Uterus (tissue), 3 donors: ENCODE measurements at regions not wholly inside any gene's neighbourhood (a gene's known extent, or its start where the extent isn't known, plus 50 kb on each side); places are given as distances from the start of the nearest gene placed in this dataset.

ENCODE experiments used
- DNase-seq, 2 donors: peaks; one replicate each; pipeline ENCODE4 v3.0.0-alpha.2; 2019 to 2020
- H3K27ac ChIP-seq, 2 donors: fragments of 200-600 bp; sonication (generic); 1 replicate in 1 of 2; 2 replicates in 1 of 2; pipeline ENCODE4 v1.5.1; 2016 to 2018
- H3K27me3 ChIP-seq, 2 donors: fragments of 200-600 bp; sonication (generic); one replicate each; pipeline ENCODE4 v1.5.1; 2018 to 2019; ENCODE audit warnings: control low read depth in 1 of 2
- H3K36me3 ChIP-seq, 2 donors: fragments of 200-600 bp; sonication (generic); one replicate each; pipeline ENCODE4 v1.5.1; 2019; ENCODE audit warnings: control low read depth in 1 of 2
- H3K4me1 ChIP-seq, 2 donors: fragments of 200-600 bp; sonication (generic); one replicate each; pipeline ENCODE4 v1.5.1; 2018 to 2019; ENCODE audit warnings: control low read depth in 1 of 2
- H3K4me3 ChIP-seq, 2 donors: fragments of 200-600 bp; sonication (generic); 1 replicate in 1 of 2; 2 replicates in 1 of 2; pipeline ENCODE4 v1.5.1; 2018 to 2019; ENCODE audit warnings: mild to moderate bottlenecking in 1 of 2
- H3K9me3 ChIP-seq, 2 donors: fragments of 200-600 bp; sonication (generic); one replicate each; pipeline ENCODE4 v1.5.1; 2019; ENCODE audit warnings: control low read depth in 1 of 2
- CTCF ChIP-seq, 4 experiments: fragments of 200-600 bp in 2 of 4; fragments of 450-650 bp in 2 of 4; sonication (generic) in 2 of 4; IDR thresholded peaks; one replicate each; pipeline ENCODE4 v1.5.1; 2016 to 2019; ENCODE audit warnings: antibody characterized with exemption in 4 of 4, mild to moderate bottlenecking in 2 of 4, moderate library complexity in 1 of 4
- POLR2A ChIP-seq, 2 donors: fragments of 450-650 bp; IDR thresholded peaks; one replicate each; pipeline ENCODE4 v1.6.1; 2016; ENCODE audit warnings: antibody characterized with exemption in 2 of 2, mild to moderate bottlenecking in 1 of 2, moderate library complexity in 1 of 2
- intact Hi-C: fragments of 100-400 bp; cut with DNase I; formaldehyde crosslinking; loops from one replicate; pipeline ENCODE4 v1.15.1; 2023; ENCODE audit warnings: low total_unique reads
- donor health status: DM: yes; HTN: yes; CAD: no.

- Histone ChIP-seq H3K27me3 (no peaks in the 10 kb centered on the region), H3K36me3 (no peaks in the 10 kb centered on the region), H3K27ac (no peak overlapping the region), H3K4me3 (no peak overlapping the region), H3K9me3 (no peaks in the 10 kb centered on the region), H3K4me1 (no peaks in the 10 kb centered on the region)
- intact Hi-C loops = no loop called here
- no peak for TF ChIP-seq POLR2A (IDR thresholded peaks at IDR 0.05)
- no peak for TF ChIP-seq CTCF (IDR thresholded peaks at IDR 0.05)
- no peak for DNase-seq
Observed at GRCh38 chr2:239457586-239458445, 57.0 kb upstream of the HDAC4 start.

GRCh38 chr2:239456940-239457339 lies 56.1 kb upstream of the HDAC4 start:
- H3K27me3 ChIP-seq = no peaks in the 10 kb centered on the region
- H3K4me3 ChIP-seq = no peak overlapping the region
- TF ChIP-seq CTCF (IDR thresholded peaks at IDR 0.05) (no peak), POLR2A (IDR thresholded peaks at IDR 0.05) (no peak)
- intact Hi-C loops = no loop called here
- no peak for DNase-seq
- no peaks in the 10 kb centered on the region for H3K4me1 ChIP-seq
- H3K9me3 ChIP-seq = peaks cover 0 to 2% of the 10 kb centered on the region in 2 donors
- H3K27ac ChIP-seq = no peak overlapping the region
- no peaks in the 10 kb centered on the region for H3K36me3 ChIP-seq

DNA sequence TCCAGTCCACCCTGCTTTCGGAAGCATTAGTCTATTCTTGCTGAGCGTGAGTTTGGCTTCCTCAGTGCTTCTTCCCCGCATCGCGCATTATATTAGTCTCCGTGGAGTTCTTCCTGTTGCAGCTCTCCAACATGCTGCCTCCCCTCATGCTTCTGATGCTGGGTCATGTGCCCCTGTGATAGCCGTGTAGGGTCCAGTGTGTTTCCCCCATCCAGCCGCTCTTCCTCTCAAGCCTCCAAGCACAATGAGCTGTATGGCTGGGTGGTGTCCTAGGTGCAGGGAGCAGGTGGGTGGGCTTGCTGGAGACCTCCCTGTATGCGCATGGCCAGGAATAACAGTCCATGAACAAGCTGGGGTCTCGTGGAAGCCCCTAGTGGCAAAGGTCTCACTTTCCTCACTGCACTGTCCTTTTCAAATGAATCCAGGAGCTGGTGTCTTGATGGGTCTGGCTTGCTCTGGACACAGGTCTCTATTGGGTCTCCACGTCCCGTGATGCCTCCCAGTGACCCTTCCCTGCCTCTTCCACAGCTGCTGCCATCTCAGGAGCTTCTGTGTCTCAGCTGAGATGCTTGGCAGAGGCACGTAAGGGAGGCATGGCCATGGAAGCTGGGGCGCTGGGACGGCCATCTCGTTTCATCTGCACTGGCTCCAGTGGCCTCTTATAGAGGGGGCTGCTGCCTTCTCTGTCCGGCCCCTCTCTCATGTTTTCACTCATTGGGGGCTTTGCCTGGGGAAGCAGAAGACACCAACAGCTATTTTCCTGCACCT lies 54.8 kb upstream of the HDAC4 start:
- Histone ChIP-seq H3K4me3 (no peak overlapping the region), H3K9me3 (peaks cover 0 to 4% of the 10 kb centered on the region in 2 donors), H3K4me1 (no peaks in the 10 kb centered on the region), H3K27me3 (no peaks in the 10 kb centered on the region), H3K36me3 (no peaks in the 10 kb centered on the region), H3K27ac (no peak overlapping the region)
- TF ChIP-seq POLR2A (IDR thresholded peaks at IDR 0.05) = no peak
- TF ChIP-seq CTCF (IDR thresholded peaks at IDR 0.05) = no peak
- DNase-seq = no peak
- intact Hi-C loops = no loop called here

- no peak for DNase-seq
- intact Hi-C loops = no loop called here
- no peak overlapping the region for H3K27ac ChIP-seq
- H3K27me3 ChIP-seq = no peaks in the 10 kb centered on the region
- TF ChIP-seq POLR2A (IDR thresholded peaks at IDR 0.05) = no peak
- TF ChIP-seq CTCF (IDR thresholded peaks at IDR 0.05) = no peak
- H3K4me1 ChIP-seq = no peaks in the 10 kb centered on the region
- no peaks in the 10 kb centered on the region for H3K36me3 ChIP-seq
- H3K4me3 ChIP-seq = no peak overlapping the region
- H3K9me3 ChIP-seq = peaks cover 0 to 4% of the 10 kb centered on the region in 2 donors
Observed at GRCh38 chr2:239454507-239454906, 53.7 kb upstream of the HDAC4 start.
